Duodenal mucosa (tissue), 2 donors: ENCODE measurements at regions not wholly inside any gene's neighbourhood (a gene's known extent, or its start where the extent isn't known, plus 50 kb on each side); places are given as distances from the start of the nearest gene placed in this dataset.

Source experiments
- H3K27ac ChIP-seq: one replicate; pipeline ENCODE4 v1.7.0; 2013; ENCODE audit warnings: low read depth, low read length
- H3K27me3 ChIP-seq, 2 donors: one replicate each; pipeline ENCODE4 v1.7.0; 2013; ENCODE audit warnings: low read length in 2 of 2, control low read depth in 1 of 2; ENCODE audit not compliant: insufficient read depth in 2 of 2, control insufficient read depth in 1 of 2
- H3K36me3 ChIP-seq, 2 donors: one replicate each; pipeline ENCODE4 v1.7.0; 2013; ENCODE audit warnings: low read length in 2 of 2, control low read depth in 1 of 2; ENCODE audit not compliant: insufficient read depth in 2 of 2, control insufficient read depth in 1 of 2
- H3K4me1 ChIP-seq, 2 donors: one replicate each; pipeline ENCODE4 v1.7.0; 2013; ENCODE audit warnings: low read length in 2 of 2, control low read depth in 1 of 2; ENCODE audit not compliant: insufficient read depth in 2 of 2, control insufficient read depth in 1 of 2
- H3K4me3 ChIP-seq, 2 donors: one replicate each; pipeline ENCODE4 v1.7.0; 2013; ENCODE audit warnings: low read length in 2 of 2, low read depth in 1 of 2
- H3K9ac ChIP-seq, 2 donors: one replicate each; pipeline ENCODE4 v1.7.0; 2013; ENCODE audit warnings: low read length in 2 of 2, low read depth in 1 of 2
- H3K9me3 ChIP-seq, 2 donors: one replicate each; pipeline ENCODE4 v1.7.0; 2013; ENCODE audit warnings: low read length in 2 of 2, control low read depth in 1 of 2; ENCODE audit not compliant: control insufficient read depth in 1 of 2

DNA sequence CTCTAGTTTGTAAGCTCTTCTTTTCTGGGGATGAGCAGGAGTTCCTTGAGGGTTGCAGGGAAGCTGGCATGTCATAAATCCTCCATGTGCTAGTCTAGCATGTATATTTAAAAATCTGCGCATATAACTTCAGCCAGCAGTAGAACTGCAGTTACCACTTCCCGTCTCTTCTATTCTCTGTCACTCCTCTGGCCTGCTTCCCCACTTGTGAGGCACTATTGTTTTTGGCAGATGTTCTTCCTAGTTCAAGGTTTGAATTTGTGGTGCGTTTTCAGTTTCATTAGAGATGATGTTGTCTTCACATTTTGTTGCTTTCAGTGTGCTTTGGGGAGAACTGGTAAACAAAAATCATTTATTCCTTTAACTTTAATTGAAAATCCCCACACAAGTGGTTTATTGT lies 169.1 kb upstream of the ZPLD1 start:
- Histone ChIP-seq H3K9ac (no peak overlapping the region), H3K9me3 (no peaks in the 10 kb centered on the region), H3K36me3 (no peaks in the 10 kb centered on the region), H3K4me3 (no peak overlapping the region), H3K4me1 (no peaks in the 10 kb centered on the region), H3K27me3 (no peaks in the 10 kb centered on the region), H3K27ac (no peak overlapping the region)

DNA sequence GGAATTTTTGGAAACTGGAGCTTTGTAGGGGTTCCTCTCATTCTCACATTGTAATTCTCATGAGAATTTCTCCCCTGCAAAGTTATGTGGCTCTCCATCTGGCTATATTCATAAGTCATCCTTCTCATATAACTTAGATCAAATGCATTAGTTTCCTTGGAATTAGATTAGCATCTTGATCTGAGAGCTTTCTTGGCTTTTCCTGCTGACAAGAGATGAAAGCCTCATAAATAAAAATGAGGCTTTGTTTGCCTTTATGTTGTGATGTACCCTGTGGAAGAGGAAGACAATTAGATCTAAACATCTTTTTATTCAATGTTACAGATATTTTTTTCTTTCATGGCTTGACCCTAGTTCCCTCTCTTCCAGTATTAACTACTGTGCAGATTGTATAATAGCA lies 165.4 kb upstream of the ZPLD1 start:
- no peak overlapping the region for H3K27ac ChIP-seq
- H3K9me3 ChIP-seq = no peaks in the 10 kb centered on the region
- H3K4me3 ChIP-seq = no peak overlapping the region
- no peaks in the 10 kb centered on the region for H3K4me1 ChIP-seq
- H3K27me3 ChIP-seq = no peaks in the 10 kb centered on the region
- H3K36me3 ChIP-seq = no peaks in the 10 kb centered on the region
- H3K9ac ChIP-seq = no peak overlapping the region

DNA sequence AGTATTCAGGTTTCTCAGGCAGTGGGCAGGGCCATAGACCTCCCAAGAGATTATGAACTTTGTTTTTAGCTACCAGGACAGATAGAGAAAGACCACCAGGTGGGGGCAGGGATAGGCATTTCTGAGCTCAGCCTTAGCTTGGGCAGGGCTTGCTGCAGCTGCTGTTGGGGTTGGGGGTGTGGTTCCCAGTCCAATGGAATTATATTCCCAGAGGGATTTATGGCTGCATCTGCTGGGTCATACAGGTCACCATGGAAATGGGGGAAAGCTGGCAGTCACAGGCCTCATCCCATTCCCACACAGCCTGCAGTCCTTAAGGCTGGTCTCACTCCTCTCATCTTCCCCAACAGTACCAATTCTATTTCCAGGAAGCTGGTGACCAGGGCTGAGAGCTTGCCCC lies 144.6 kb upstream of the ZPLD1 start:
- Histone ChIP-seq H3K4me3 (no peak overlapping the region), H3K27me3 (no peaks in the 10 kb centered on the region), H3K9me3 (no peaks in the 10 kb centered on the region), H3K36me3 (no peaks in the 10 kb centered on the region), H3K4me1 (no peaks in the 10 kb centered on the region), H3K9ac (no peak overlapping the region), H3K27ac (no peak overlapping the region)

DNA sequence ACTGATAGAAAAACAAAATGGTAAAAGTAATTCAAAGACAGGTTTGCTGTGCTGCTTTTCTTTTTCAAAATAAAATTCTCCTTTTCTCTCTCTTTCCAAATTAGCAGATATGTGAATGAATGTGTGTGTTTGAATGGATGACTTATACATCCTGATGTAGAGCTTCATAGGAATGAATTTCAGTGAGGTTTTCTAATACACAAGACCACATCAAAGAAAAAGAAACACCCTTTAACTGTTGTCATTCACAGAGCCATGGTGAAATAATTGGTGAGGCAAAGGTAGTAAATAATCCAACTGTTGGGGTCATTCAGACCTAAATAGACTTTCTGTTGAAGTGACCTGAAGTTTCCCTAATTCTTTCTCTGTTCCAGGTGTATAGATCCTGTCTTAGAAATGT lies 139.1 kb upstream of the ZPLD1 start:
- no peaks in the 10 kb centered on the region for H3K4me1 ChIP-seq
- no peak overlapping the region for H3K9ac ChIP-seq
- no peaks in the 10 kb centered on the region for H3K36me3 ChIP-seq
- H3K27ac ChIP-seq = no peak overlapping the region
- no peaks in the 10 kb centered on the region for H3K27me3 ChIP-seq
- no peaks in the 10 kb centered on the region for H3K9me3 ChIP-seq
- H3K4me3 ChIP-seq = no peak overlapping the region

DNA sequence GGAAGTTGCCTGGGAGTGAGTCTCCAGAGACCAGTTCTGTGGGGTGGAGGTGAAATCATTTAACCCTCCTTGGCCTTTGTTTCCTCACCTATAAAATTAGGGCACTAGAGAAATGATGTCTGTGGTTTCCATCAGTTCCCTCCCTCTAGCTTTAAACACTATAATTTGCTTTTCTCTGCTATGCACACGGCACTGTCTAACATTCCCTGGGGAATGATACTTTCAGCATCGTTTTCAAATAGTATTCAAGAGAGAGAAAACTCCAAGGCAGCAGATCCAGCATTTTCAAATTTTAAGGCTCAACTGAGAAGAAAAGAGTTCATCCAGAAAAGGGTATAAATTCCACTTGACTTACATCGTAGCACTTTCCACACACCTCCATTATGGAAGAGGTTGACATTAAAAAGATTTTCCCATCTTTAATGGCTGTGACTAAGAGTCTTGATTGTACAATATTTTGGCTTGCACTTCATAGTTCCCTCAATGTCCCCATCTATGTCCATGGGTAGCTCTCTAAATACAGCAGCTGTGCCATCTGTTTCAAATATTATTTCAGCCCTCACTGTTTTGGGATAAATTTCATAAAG lies 137.7 kb upstream of the ZPLD1 start:
- Histone ChIP-seq H3K27ac (no peak overlapping the region), H3K4me3 (no peak overlapping the region), H3K9ac (no peak overlapping the region), H3K36me3 (no peaks in the 10 kb centered on the region), H3K9me3 (no peaks in the 10 kb centered on the region), H3K4me1 (no peaks in the 10 kb centered on the region), H3K27me3 (no peaks in the 10 kb centered on the region)

DNA sequence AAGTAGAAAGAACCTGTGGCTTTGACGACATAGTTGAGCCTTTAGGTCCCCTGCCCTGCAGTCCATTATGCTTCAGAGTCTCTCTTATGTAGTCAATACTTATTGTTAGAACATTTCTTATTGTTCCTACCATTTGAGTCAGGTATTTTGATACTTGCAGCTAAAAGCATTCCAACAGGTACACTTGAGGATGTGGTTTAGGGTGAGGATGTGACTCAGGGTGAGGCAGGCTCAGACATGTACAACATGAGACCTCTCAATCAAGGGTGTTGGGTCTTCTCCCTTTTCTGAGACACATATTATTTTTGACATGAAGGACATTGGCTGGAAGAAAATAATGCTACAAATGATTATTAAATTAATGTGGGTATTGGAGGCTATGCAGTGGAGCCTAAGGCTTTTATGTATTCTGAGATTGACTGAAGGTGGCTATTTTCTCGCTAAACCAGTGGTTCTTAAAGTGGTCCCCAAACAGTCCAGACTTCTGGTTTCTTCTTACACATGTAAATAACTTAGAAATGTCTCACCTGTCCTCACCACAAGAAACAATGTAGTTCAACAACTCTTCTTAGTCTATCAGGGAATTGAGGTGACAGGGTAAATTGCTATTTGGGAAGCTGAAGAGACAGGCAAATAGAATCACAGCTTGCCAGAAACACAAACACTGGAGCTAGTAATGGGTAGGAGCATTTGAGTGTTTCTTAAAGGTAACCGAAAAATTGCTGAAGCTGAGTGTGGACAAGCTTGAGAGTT lies 135.5 kb upstream of the ZPLD1 start:
- no peak overlapping the region for H3K9ac ChIP-seq
- no peaks in the 10 kb centered on the region for H3K4me1 ChIP-seq
- H3K27ac ChIP-seq = no peak overlapping the region
- no peak overlapping the region for H3K4me3 ChIP-seq
- H3K9me3 ChIP-seq = no peaks in the 10 kb centered on the region
- H3K27me3 ChIP-seq = no peaks in the 10 kb centered on the region
- no peaks in the 10 kb centered on the region for H3K36me3 ChIP-seq

DNA sequence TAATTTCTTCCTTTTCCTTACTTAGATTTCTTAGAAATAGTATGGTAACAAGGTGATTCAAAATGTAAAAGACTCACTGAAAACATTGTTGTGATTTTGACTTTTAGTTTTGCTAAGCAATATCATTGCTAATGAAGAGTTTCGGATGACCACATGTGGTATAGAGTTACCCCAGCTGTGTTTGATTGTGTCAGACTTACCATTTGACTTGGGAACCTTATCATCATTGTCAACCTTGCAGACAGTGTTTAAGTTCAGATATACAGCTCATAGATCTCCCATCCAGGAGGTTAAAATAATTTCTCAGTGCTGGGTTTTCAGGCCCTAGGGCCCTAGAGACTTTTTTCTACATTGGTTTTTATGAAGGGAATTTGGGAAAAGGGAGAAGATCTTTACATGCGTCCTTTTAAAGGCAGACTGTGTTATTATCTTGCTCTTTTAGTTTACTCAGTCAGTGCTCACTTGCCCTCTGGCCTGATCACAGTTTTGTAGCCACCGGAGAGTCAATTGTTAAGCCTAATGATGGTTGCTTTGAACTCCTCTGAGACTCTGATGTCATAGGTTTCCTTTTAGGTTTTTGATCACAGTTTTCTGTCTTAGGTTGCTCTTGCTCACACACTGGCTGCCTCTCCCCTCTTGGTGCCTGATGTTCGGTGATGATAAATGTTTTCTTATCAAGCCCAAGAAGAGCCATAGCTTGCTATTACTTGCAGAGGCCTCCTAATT lies 133.5 kb upstream of the ZPLD1 start:
- no peak overlapping the region for H3K27ac ChIP-seq
- H3K4me1 ChIP-seq = no peaks in the 10 kb centered on the region
- no peaks in the 10 kb centered on the region for H3K36me3 ChIP-seq
- no peaks in the 10 kb centered on the region for H3K27me3 ChIP-seq
- H3K9ac ChIP-seq = no peak overlapping the region
- H3K4me3 ChIP-seq = no peak overlapping the region
- H3K9me3 ChIP-seq = no peaks in the 10 kb centered on the region

DNA sequence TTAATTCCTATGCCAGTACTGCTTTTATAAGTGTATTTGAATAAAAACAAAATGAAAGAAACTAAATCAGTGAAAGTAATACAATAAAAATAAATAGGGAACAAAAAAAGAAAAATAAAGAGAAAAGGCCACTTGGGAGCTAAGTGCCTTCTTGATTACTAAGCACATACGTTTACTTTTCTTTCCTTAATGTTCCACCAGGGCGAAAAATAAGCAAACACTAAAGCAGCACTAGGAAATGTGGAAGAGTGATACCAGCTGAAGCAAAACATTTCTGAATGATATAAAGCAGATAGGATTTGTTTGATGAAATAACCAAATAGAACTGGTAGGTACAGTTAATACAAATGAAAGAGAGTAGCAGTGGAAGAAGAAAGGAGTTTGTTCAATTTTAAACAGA lies 132.8 kb upstream of the ZPLD1 start:
- no peaks in the 10 kb centered on the region for H3K9me3 ChIP-seq

DNA sequence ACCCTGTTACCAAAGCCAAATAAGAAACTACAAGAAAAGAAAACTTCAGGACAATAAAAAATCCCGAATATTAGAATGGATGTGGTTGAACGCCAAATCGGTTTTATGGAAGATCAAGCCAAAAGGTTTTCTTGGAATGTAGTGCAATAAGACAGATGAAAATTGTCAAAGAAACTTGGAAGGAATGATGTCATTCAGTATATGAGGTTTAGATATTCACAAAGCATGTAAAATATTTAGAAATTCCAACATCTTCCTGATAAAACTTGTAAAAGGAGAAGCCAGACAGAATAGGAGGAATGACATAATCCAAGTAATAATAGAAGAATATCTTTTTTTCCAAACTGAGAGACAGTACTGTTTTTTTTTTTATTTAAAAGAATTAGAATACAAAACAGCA lies 130.3 kb upstream of the ZPLD1 start:
- no peaks in the 10 kb centered on the region for H3K4me1 ChIP-seq
- no peak overlapping the region for H3K27ac ChIP-seq
- H3K9me3 ChIP-seq = no peaks in the 10 kb centered on the region
- no peak overlapping the region for H3K4me3 ChIP-seq
- H3K9ac ChIP-seq = no peak overlapping the region
- no peaks in the 10 kb centered on the region for H3K36me3 ChIP-seq
- no peaks in the 10 kb centered on the region for H3K27me3 ChIP-seq

More for the DNA sequence above, 132.8 kb upstream of the ZPLD1 start:
- no peaks in the 10 kb centered on the region for H3K27me3 ChIP-seq
- H3K36me3 ChIP-seq = no peaks in the 10 kb centered on the region
- no peak overlapping the region for H3K4me3 ChIP-seq
- H3K9ac ChIP-seq = no peak overlapping the region
- H3K4me1 ChIP-seq = no peaks in the 10 kb centered on the region
- no peak overlapping the region for H3K27ac ChIP-seq

DNA sequence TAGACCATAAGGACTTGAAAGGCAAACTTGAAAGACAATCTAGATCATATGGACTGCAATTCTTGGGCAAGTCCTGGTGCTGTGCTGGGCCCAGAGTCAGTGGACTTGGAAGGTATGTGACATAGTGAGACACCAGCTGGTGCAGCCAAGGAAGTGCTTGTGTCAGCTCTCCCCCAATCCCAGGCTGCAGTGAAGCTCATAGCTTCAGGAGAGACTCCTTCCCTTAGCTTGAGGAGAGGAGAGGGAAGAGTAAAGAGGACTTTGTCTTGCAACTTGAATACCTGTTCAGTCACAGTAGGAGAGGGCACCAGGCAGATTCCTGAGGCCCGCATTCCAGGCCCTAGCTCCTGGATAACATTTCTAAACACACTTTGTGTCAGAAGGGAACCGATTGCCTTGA lies 127.4 kb upstream of the ZPLD1 start:
- no peak overlapping the region for H3K4me3 ChIP-seq
- no peaks in the 10 kb centered on the region for H3K27me3 ChIP-seq
- no peaks in the 10 kb centered on the region for H3K9me3 ChIP-seq
- H3K9ac ChIP-seq = no peak overlapping the region
- no peaks in the 10 kb centered on the region for H3K4me1 ChIP-seq
- H3K27ac ChIP-seq = no peak overlapping the region
- no peaks in the 10 kb centered on the region for H3K36me3 ChIP-seq
